ENCODE measurements at regions not wholly inside any gene's neighbourhood (a gene's known extent, or its start where the extent isn't known, plus 50 kb on each side); places are given as distances from the start of the nearest gene placed in this dataset.

DNA sequence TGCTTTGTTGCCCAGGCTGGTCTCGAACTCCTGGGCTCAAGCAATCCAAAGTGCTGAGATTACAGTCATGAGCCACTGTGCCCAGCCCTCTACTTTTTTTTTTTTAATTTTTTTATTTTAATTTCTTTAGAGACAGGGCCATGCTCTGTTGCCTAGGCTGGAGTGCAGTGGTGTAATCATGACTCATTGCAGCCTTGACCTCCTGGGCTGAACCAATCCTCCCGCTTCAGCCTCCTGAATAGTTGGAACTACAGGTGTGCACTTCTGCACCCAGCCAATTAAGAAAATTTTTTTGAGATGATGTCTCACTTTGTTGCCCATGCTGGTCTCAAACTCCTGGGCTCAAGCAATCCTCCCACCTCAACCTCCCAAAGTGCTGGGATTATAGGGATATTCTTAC, 528.6 kb downstream of the GATA3 start:
- no peaks in the 10 kb centered on the region for H3K36me3 ChIP-seq (ENCODE audit: control insufficient read depth in 2 of 2, insufficient read depth in 2 of 2, low read length in 1 of 2)
- no peak overlapping the region for H3K4me3 ChIP-seq (ENCODE audit: low read depth in 1 of 2, low read length in 2 of 2)
- no peak overlapping the region for H3K27ac ChIP-seq (ENCODE audit: low read depth in 2 of 2, low read length in 1 of 2)
- no peaks in the 10 kb centered on the region for H3K27me3 ChIP-seq (ENCODE audit: control insufficient read depth in 1 of 2, insufficient read depth in 2 of 2, low read length in 2 of 2)
- WGBS, 2 donors: 84 to 90% methylated on average over 2 of the region's 2 CpGs
- H3K4me1 ChIP-seq (ENCODE audit: control insufficient read depth in 2 of 2, insufficient read depth in 2 of 2, low read length in 1 of 2): no peaks in the 10 kb centered on the region
- no peaks in the 10 kb centered on the region for H3K9me3 ChIP-seq (ENCODE audit: control insufficient read depth in 2 of 2, insufficient read depth in 1 of 2, low read depth in 1 of 2, low read length in 1 of 2)

DNA sequence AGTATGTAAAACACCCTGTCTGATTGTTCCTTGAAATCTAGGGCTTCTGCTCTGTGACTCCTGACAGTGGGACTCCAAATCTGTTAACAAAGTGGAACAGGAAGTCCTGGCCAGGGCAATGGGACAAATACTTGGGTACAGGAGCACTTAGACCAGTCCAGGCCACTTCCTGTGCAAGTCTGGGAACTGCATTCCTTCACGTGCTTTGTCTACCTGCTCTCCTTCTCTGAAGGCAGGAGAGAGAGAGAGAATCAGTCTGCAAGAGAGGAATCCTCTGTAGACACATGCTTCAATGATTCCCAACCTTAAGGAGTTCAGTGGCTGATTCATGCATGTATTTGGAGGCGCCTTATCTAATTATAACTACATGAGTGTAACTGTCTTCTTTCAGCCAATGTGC, 530.2 kb downstream of the GATA3 start:
- H3K4me3 ChIP-seq (ENCODE audit: low read depth in 1 of 2, low read length in 2 of 2): no peak overlapping the region
- WGBS, 2 donors: 70 to 72% methylated on average over 2 of the region's 2 CpGs
- H3K27ac ChIP-seq (ENCODE audit: low read depth in 2 of 2, low read length in 1 of 2): no peak overlapping the region
- H3K4me1 ChIP-seq (ENCODE audit: control insufficient read depth in 2 of 2, insufficient read depth in 2 of 2, low read length in 1 of 2): no peaks in the 10 kb centered on the region
- no peaks in the 10 kb centered on the region for H3K36me3 ChIP-seq (ENCODE audit: control insufficient read depth in 2 of 2, insufficient read depth in 2 of 2, low read length in 1 of 2)
- no peaks in the 10 kb centered on the region for H3K27me3 ChIP-seq (ENCODE audit: control insufficient read depth in 1 of 2, insufficient read depth in 2 of 2, low read length in 2 of 2)
- no peaks in the 10 kb centered on the region for H3K9me3 ChIP-seq (ENCODE audit: control insufficient read depth in 2 of 2, insufficient read depth in 1 of 2, low read depth in 1 of 2, low read length in 1 of 2)

DNA sequence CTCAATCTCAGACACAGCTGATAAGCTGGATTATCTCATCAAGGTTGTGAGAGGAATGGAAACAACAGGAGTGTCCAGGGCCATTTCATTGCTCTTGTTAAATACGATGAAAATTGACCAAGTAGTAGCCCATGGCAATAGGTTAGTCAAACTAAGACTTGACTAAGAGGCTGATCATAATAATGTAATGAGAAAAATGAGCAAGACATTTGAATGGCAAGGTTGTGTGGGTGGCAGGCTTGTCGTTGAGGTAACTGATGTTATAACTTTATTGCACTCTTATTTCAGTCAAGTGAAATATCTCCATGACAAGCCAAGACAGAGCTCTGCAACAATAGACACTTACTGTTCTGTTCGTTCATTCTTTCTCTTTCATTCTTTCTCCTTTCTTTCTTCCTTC, 532.0 kb downstream of the GATA3 start:
- no peak overlapping the region for H3K4me3 ChIP-seq (ENCODE audit: low read depth in 1 of 2, low read length in 2 of 2)
- no peak overlapping the region for H3K27ac ChIP-seq (ENCODE audit: low read depth in 2 of 2, low read length in 1 of 2)
- no peaks in the 10 kb centered on the region for H3K36me3 ChIP-seq (ENCODE audit: control insufficient read depth in 2 of 2, insufficient read depth in 2 of 2, low read length in 1 of 2)
- no peaks in the 10 kb centered on the region for H3K27me3 ChIP-seq (ENCODE audit: control insufficient read depth in 1 of 2, insufficient read depth in 2 of 2, low read length in 2 of 2)
- H3K4me1 ChIP-seq (ENCODE audit: control insufficient read depth in 2 of 2, insufficient read depth in 2 of 2, low read length in 1 of 2): no peaks in the 10 kb centered on the region
- 48 to 66% methylated on average over 3 of the region's 3 CpGs for WGBS, 2 donors
- no peaks in the 10 kb centered on the region for H3K9me3 ChIP-seq (ENCODE audit: control insufficient read depth in 2 of 2, insufficient read depth in 1 of 2, low read depth in 1 of 2, low read length in 1 of 2)

DNA sequence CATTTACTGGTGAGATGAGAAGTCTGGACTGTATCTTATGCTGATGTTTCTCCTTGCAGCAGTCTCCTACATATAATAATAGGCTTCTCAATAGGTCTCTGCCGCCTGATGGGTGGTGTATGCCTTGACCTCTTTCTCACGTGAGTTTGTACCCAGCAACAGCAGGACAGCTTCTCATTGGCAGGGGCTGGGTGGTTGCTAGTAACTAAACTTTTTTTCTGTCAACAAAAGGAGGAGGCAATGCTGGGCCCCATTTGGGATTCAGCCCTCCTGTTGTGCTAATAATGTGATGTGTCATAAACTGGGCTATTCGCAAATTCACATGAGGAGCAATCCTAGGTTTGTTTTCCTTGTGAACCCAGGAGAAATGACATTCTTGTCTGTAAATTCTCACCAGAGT, 533.6 kb downstream of the GATA3 start:
- Histone ChIP-seq H3K27me3 (ENCODE audit: control insufficient read depth in 1 of 2, insufficient read depth in 2 of 2, low read length in 2 of 2) (no peaks in the 10 kb centered on the region), H3K4me1 (ENCODE audit: control insufficient read depth in 2 of 2, insufficient read depth in 2 of 2, low read length in 1 of 2) (no peaks in the 10 kb centered on the region), H3K4me3 (ENCODE audit: low read depth in 1 of 2, low read length in 2 of 2) (no peak overlapping the region), H3K9me3 (ENCODE audit: control insufficient read depth in 2 of 2, insufficient read depth in 1 of 2, low read depth in 1 of 2, low read length in 1 of 2) (no peaks in the 10 kb centered on the region), H3K36me3 (ENCODE audit: control insufficient read depth in 2 of 2, insufficient read depth in 2 of 2, low read length in 1 of 2) (no peaks in the 10 kb centered on the region), H3K27ac (ENCODE audit: low read depth in 2 of 2, low read length in 1 of 2) (no peak overlapping the region)
- 72 to 77% methylated on average over 3 of the region's 3 CpGs for WGBS, 2 donors

DNA sequence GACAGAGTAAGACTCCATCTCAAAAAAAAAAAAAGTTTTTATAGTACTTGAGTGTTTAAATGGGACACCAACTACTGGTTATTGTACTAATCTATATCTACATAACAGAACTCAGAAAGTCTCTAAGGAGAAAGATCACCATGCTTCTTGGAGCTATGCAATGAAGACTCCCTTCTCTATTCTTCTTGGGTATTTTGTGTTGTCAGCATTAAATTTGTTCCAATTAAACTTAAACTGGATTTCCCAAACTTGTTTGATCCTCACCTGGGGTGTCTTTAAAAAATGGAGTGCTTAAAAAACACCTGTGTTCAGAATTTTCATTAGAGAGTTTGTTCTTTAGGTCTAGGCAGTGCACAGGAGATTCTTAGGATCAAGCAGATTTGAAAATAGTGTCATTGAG, 536.0 kb downstream of the GATA3 start:
- Histone ChIP-seq H3K4me1 (ENCODE audit: control insufficient read depth in 2 of 2, insufficient read depth in 2 of 2, low read length in 1 of 2) (peaks cover 0 to 3% of the 10 kb centered on the region in 2 donors), H3K27me3 (ENCODE audit: control insufficient read depth in 1 of 2, insufficient read depth in 2 of 2, low read length in 2 of 2) (no peaks in the 10 kb centered on the region), H3K4me3 (ENCODE audit: low read depth in 1 of 2, low read length in 2 of 2) (no peak overlapping the region), H3K27ac (ENCODE audit: low read depth in 2 of 2, low read length in 1 of 2) (no peak overlapping the region), H3K36me3 (ENCODE audit: control insufficient read depth in 2 of 2, insufficient read depth in 2 of 2, low read length in 1 of 2) (no peaks in the 10 kb centered on the region), H3K9me3 (ENCODE audit: control insufficient read depth in 2 of 2, insufficient read depth in 1 of 2, low read depth in 1 of 2, low read length in 1 of 2) (no peaks in the 10 kb centered on the region)

DNA sequence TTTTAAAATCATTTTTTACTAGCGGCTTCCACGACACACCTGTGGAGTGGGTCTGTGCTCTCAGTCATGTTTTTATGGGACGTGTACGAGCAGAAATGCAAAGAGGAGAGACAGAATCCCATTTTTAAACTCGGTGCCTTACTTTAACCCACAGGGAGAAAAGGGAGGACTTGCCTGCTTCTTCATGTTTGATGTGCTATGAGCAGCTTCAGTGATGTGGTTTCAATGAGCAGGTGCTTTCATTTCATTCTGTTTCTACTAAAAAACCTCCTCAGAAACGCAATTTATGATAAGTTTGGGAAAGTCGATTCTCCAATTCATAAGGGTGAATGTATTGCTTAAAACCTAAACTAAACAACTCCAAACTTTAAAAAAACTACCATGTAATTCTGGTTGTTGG, 537.2 kb downstream of the GATA3 start:
- Histone ChIP-seq H3K4me3 (ENCODE audit: low read depth in 1 of 2, low read length in 2 of 2) (no peak overlapping the region), H3K27ac (ENCODE audit: low read depth in 2 of 2, low read length in 1 of 2) (no peak overlapping the region), H3K36me3 (ENCODE audit: control insufficient read depth in 2 of 2, insufficient read depth in 2 of 2, low read length in 1 of 2) (no peaks in the 10 kb centered on the region), H3K4me1 (ENCODE audit: control insufficient read depth in 2 of 2, insufficient read depth in 2 of 2, low read length in 1 of 2) (peaks cover 0 to 3% of the 10 kb centered on the region in 2 donors), H3K9me3 (ENCODE audit: control insufficient read depth in 2 of 2, insufficient read depth in 1 of 2, low read depth in 1 of 2, low read length in 1 of 2) (no peaks in the 10 kb centered on the region), H3K27me3 (ENCODE audit: control insufficient read depth in 1 of 2, insufficient read depth in 2 of 2, low read length in 2 of 2) (no peaks in the 10 kb centered on the region)
- WGBS, 2 donors: 83 to 85% methylated on average over 7 of the region's 7 CpGs

DNA sequence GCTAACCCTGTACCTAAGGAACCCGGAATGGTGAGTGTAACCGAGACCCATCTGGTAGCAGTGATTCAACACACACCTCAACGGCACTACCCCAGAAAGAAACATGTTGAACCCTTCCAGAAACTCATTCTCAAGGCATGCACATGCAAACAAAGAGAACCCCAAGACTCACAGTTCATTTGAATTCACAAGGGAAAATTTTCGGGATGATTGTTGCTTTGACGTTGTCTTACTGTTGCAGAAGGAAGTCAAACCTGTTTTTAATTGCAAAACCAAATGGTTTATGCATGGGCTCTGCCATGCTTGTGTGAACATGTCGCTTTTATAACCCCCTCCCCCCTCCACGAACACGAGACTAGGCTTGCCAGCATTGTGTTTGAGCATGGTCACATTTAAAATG, 539.7 kb downstream of the GATA3 start:
- Histone ChIP-seq H3K4me3 (ENCODE audit: low read depth in 1 of 2, low read length in 2 of 2) (no peak overlapping the region), H3K9me3 (ENCODE audit: control insufficient read depth in 2 of 2, insufficient read depth in 1 of 2, low read depth in 1 of 2, low read length in 1 of 2) (no peaks in the 10 kb centered on the region), H3K4me1 (ENCODE audit: control insufficient read depth in 2 of 2, insufficient read depth in 2 of 2, low read length in 1 of 2) (peaks cover 0 to 3% of the 10 kb centered on the region in 2 donors), H3K27ac (ENCODE audit: low read depth in 2 of 2, low read length in 1 of 2) (peak overlapping the region in 1 of 2 donors; percentile 31), H3K27me3 (ENCODE audit: control insufficient read depth in 1 of 2, insufficient read depth in 2 of 2, low read length in 2 of 2) (no peaks in the 10 kb centered on the region), H3K36me3 (ENCODE audit: control insufficient read depth in 2 of 2, insufficient read depth in 2 of 2, low read length in 1 of 2) (no peaks in the 10 kb centered on the region)
- 52 to 63% methylated on average over 8 of the region's 8 CpGs for WGBS, 2 donors

DNA sequence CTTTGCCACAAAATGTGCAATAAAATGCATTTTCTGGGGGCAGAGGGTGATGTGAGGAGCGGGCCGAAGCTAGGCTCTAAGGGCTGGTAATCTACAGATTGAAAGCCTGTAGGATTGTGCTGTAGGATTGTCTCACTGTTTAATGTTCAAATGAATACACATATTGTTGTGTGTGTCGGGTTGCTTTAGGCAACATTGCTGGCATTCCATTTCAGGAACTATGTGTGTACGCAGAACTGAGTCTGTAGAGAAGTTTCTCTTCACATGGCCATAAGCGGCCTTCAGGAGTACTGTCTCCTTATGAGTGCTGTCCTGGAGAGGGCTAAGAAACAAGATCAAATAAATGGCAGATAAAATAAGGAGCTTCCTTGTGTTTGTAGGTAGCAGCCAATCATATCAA, 540.2 kb downstream of the GATA3 start:
- Histone ChIP-seq H3K27me3 (ENCODE audit: control insufficient read depth in 1 of 2, insufficient read depth in 2 of 2, low read length in 2 of 2) (no peaks in the 10 kb centered on the region), H3K36me3 (ENCODE audit: control insufficient read depth in 2 of 2, insufficient read depth in 2 of 2, low read length in 1 of 2) (no peaks in the 10 kb centered on the region), H3K4me3 (ENCODE audit: low read depth in 1 of 2, low read length in 2 of 2) (no peak overlapping the region), H3K27ac (ENCODE audit: low read depth in 2 of 2, low read length in 1 of 2) (no peak overlapping the region), H3K4me1 (ENCODE audit: control insufficient read depth in 2 of 2, insufficient read depth in 2 of 2, low read length in 1 of 2) (peaks cover 0 to 3% of the 10 kb centered on the region in 2 donors), H3K9me3 (ENCODE audit: control insufficient read depth in 2 of 2, insufficient read depth in 1 of 2, low read depth in 1 of 2, low read length in 1 of 2) (no peaks in the 10 kb centered on the region)
- 70 to 76% methylated on average over 5 of the region's 5 CpGs for WGBS, 2 donors

DNA sequence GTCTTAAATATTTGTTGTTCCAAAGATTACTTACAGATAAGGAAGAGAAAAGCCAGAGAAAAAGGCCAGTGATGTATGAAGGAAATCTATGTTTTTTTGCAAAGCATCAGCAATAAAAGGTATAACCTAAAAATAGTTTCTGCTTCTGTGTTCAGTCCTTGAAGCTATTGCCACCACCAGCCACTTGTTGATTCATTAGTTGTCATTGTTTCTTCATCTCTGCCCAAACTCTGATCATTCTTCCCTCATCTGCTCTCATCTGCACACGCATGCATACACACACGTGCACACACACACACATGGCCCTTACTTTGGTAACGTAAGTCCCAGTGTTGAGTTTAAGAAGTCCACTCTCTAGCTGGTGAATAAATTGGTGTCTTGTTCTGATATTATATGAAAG, 540.7 kb downstream of the GATA3 start:
- peaks cover 0 to 3% of the 10 kb centered on the region in 2 donors for H3K4me1 ChIP-seq (ENCODE audit: control insufficient read depth in 2 of 2, insufficient read depth in 2 of 2, low read length in 1 of 2)
- H3K27ac ChIP-seq (ENCODE audit: low read depth in 2 of 2, low read length in 1 of 2): no peak overlapping the region
- 55 to 61% methylated on average over 3 of the region's 3 CpGs for WGBS, 2 donors
- H3K4me3 ChIP-seq (ENCODE audit: low read depth in 1 of 2, low read length in 2 of 2): no peak overlapping the region
- H3K36me3 ChIP-seq (ENCODE audit: control insufficient read depth in 2 of 2, insufficient read depth in 2 of 2, low read length in 1 of 2): no peaks in the 10 kb centered on the region
- H3K27me3 ChIP-seq (ENCODE audit: control insufficient read depth in 1 of 2, insufficient read depth in 2 of 2, low read length in 2 of 2): no peaks in the 10 kb centered on the region
- no peaks in the 10 kb centered on the region for H3K9me3 ChIP-seq (ENCODE audit: control insufficient read depth in 2 of 2, insufficient read depth in 1 of 2, low read depth in 1 of 2, low read length in 1 of 2)

DNA sequence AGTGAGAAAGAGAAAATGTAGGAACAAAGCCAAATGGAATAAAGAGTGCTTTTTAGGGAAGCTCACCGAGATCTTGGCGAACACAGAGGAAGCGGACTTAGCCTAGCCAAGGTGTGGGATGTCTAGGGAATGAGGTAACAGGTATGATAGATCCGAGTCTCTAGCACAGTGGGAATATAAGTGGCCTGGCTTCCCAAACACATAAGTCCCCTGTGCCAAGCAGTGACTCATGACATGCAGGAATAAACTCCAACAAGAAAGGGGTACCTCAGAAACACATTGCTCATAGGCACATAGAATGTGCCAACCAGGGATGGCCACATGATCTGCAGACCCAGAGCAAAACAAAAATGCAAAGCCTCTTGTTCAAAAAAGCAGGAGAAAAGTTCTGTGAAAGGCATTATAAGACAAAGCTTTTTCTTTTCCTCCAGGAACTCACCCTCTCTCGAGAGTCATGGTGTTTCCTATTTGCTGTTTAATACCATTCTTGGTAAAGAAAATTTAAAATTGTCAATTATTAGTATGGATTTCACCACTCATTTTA, 542.5 kb downstream of the GATA3 start:
- Histone ChIP-seq H3K9me3 (ENCODE audit: control insufficient read depth in 2 of 2, insufficient read depth in 1 of 2, low read depth in 1 of 2, low read length in 1 of 2) (no peaks in the 10 kb centered on the region), H3K36me3 (ENCODE audit: control insufficient read depth in 2 of 2, insufficient read depth in 2 of 2, low read length in 1 of 2) (no peaks in the 10 kb centered on the region), H3K4me3 (ENCODE audit: low read depth in 1 of 2, low read length in 2 of 2) (no peak overlapping the region), H3K27ac (ENCODE audit: low read depth in 2 of 2, low read length in 1 of 2) (no peak overlapping the region), H3K27me3 (ENCODE audit: control insufficient read depth in 1 of 2, insufficient read depth in 2 of 2, low read length in 2 of 2) (no peaks in the 10 kb centered on the region), H3K4me1 (ENCODE audit: control insufficient read depth in 2 of 2, insufficient read depth in 2 of 2, low read length in 1 of 2) (peaks cover 0 to 3% of the 10 kb centered on the region in 2 donors)
- 42 to 59% methylated on average over 5 of the region's 5 CpGs for WGBS, 2 donors

Measured in esophagus (tissue), 2 donors.